Neural cell (in vitro differentiated cells): ENCODE measurements at regions not wholly inside any gene's neighbourhood (a gene's known extent, or its start where the extent isn't known, plus 50 kb on each side); places are given as distances from the start of the nearest gene placed in this dataset.

ENCODE experiments used
- H2AFZ ChIP-seq: fragments of 200-600, 300-800 bp; sonication (generic), shearing (Covaris generic); 2 replicates; pipeline ENCODE4 v1.6.0; 2014; ENCODE audit warnings: low read depth, mild to moderate bottlenecking, antibody characterized with exemption, low read length, moderate library complexity
- H3F3A ChIP-seq: fragments of 200-600 bp; shearing (Covaris generic); 2 replicates; pipeline ENCODE4 v1.6.1; 2016; ENCODE audit warnings: mild to moderate bottlenecking, moderate library complexity, mixed read lengths, antibody characterized with exemption, low read length; ENCODE audit not compliant: insufficient read depth, poor library complexity, severe bottlenecking
- H3K27ac ChIP-seq: fragments of 200-600, 300-800 bp; sonication (generic), shearing (Covaris generic); 2 replicates; pipeline ENCODE4 v1.5.1; 2014; ENCODE audit warnings: mild to moderate bottlenecking, low read length, moderate library complexity
- H3K27me3 ChIP-seq: fragments of 300-800, 200-600 bp; sonication (generic), shearing (Covaris generic); 2 replicates; pipeline ENCODE4 v1.6.0; 2014; ENCODE audit warnings: mild to moderate bottlenecking, low read depth, low read length, moderate library complexity; ENCODE audit not compliant: insufficient read depth
- H3K36me3 ChIP-seq: fragments of 300-800, 200-600 bp; sonication (generic), shearing (Covaris generic); 2 replicates; pipeline ENCODE4 v1.5.1; 2014; ENCODE audit warnings: mild to moderate bottlenecking, antibody characterized with exemption, low read length, moderate library complexity; ENCODE audit not compliant: insufficient read depth
- H3K4me2 ChIP-seq: fragments of 300-800, 200-600 bp; sonication (generic), shearing (Covaris generic); 2 replicates; pipeline ENCODE4 v1.6.0; 2014; ENCODE audit warnings: mild to moderate bottlenecking, low read length
- H3K4me3 ChIP-seq: fragments of 300-800, 200-600 bp; sonication (generic), shearing (Covaris generic); 2 replicates; pipeline ENCODE4 v1.5.1; 2014; ENCODE audit warnings: mild to moderate bottlenecking, low read length, moderate library complexity
- H3K79me2 ChIP-seq: fragments of 200-600 bp; shearing (Covaris generic); replicated peaks from 2 replicates; pipeline ENCODE4 v1.6.0; 2014; ENCODE audit warnings: mild to moderate bottlenecking, low read length, moderate library complexity; ENCODE audit not compliant: insufficient read depth
- H3K9ac ChIP-seq: fragments of 300-800, 200-600 bp; sonication (generic), shearing (Covaris generic); 2 replicates; pipeline ENCODE4 v1.6.1; 2016; ENCODE audit warnings: mild to moderate bottlenecking, low read length, mixed read lengths
- H3K9me2 ChIP-seq: fragments of 200-600 bp; shearing (Covaris generic); 2 replicates; pipeline ENCODE4 v1.6.1; 2016; ENCODE audit warnings: mild to moderate bottlenecking, low read length, mixed read lengths; ENCODE audit not compliant: insufficient read depth
- H3K9me3 ChIP-seq: fragments of 200-600, 300-800 bp; sonication (generic), shearing (Covaris generic); 2 replicates; pipeline ENCODE4 v1.6.1; 2016; ENCODE audit warnings: mild to moderate bottlenecking, mixed run types, low read length, moderate library complexity, mixed read lengths
- H4K20me1 ChIP-seq: fragments of 200-600 bp; shearing (Covaris generic); 2 replicates; pipeline ENCODE4 v1.6.1; 2016; ENCODE audit warnings: mild to moderate bottlenecking, mixed run types; ENCODE audit not compliant: insufficient read depth
- CTCF ChIP-seq: fragments of 450-650 bp; IDR thresholded peaks from 2 replicates; pipeline ENCODE4 v1.5.1; 2014; ENCODE audit warnings: antibody characterized with exemption, mild to moderate bottlenecking, moderate library complexity; ENCODE audit not compliant: poor library complexity, severe bottlenecking
- EP300 ChIP-seq: fragments of 450-650 bp; conservative IDR thresholded peaks from 2 replicates; pipeline ENCODE4 v1.6.1; 2014; ENCODE audit warnings: antibody characterized with exemption, mild to moderate bottlenecking, moderate library complexity; ENCODE audit not compliant: poor library complexity, severe bottlenecking
- EZH2 ChIP-seq: fragments of 200-600, 300-800 bp; shearing (Covaris generic), sonication (generic); IDR thresholded peaks from 2 replicates; pipeline ENCODE4 v1.6.1; 2014; ENCODE audit warnings: antibody characterized with exemption, low read length, borderline replicate concordance, mild to moderate bottlenecking; ENCODE audit not compliant: insufficient read depth, poor library complexity, severe bottlenecking
- MXI1 ChIP-seq: fragments of 450-650 bp; conservative IDR thresholded peaks from 2 replicates; pipeline ENCODE4 v1.6.1; 2014; ENCODE audit warnings: antibody characterized with exemption, mild to moderate bottlenecking; ENCODE audit not compliant: poor library complexity, severe bottlenecking
- POLR2AphosphoS5 ChIP-seq: IDR thresholded peaks from 2 replicates; pipeline ENCODE4 v1.6.1; 2012
- RAD21 ChIP-seq: fragments of 450-650 bp; conservative IDR thresholded peaks from 2 replicates; pipeline ENCODE4 v1.6.1; 2014; ENCODE audit warnings: antibody characterized with exemption, mild to moderate bottlenecking, moderate library complexity
- REST ChIP-seq: IDR thresholded peaks from 2 replicates; pipeline ENCODE4 v1.6.1; 2012; ENCODE audit warnings: borderline replicate concordance
- SMC3 ChIP-seq: fragments of 450-650 bp; conservative IDR thresholded peaks from 2 replicates; pipeline ENCODE4 v1.6.1; 2014; ENCODE audit warnings: antibody characterized with exemption, mild to moderate bottlenecking, moderate library complexity; ENCODE audit not compliant: poor library complexity
- TAF1 ChIP-seq: IDR thresholded peaks from 2 replicates; pipeline ENCODE4 v1.6.1; 2012; ENCODE audit warnings: low read depth

GRCh38 chr18:56294484-56295183, 343.8 kb downstream of the TXNL1 start:
- H3K36me3 ChIP-seq = no peaks in the 10 kb centered on the region
- H3K4me3 ChIP-seq = no peak overlapping the region
- no peaks in the 10 kb centered on the region for H4K20me1 ChIP-seq
- no peaks in the 10 kb centered on the region for H3K9me3 ChIP-seq
- no peaks in the 10 kb centered on the region for H3K9me2 ChIP-seq
- H3K27me3 ChIP-seq = no peaks in the 10 kb centered on the region
- H3F3A ChIP-seq = no peaks in the 10 kb centered on the region
- no peak overlapping the region for H3K4me2 ChIP-seq
- H3K27ac ChIP-seq = no peak overlapping the region
- H3K79me2 ChIP-seq = no peaks in the 10 kb centered on the region
- no peak overlapping the region for H2AFZ ChIP-seq
- TF ChIP-seq SMC3 (no peak), TAF1 (no peak), RAD21 (no peak), CTCF (no peak), EZH2 (no peak), MXI1 (no peak), POLR2AphosphoS5 (no peak), EP300 (no peak)
- H3K9ac ChIP-seq = no peak overlapping the region

GRCh38 chr18:56291294-56291693, 347.1 kb downstream of the TXNL1 start:
- no peaks in the 10 kb centered on the region for H3K9me2 ChIP-seq
- no peaks in the 10 kb centered on the region for H3K36me3 ChIP-seq
- H4K20me1 ChIP-seq = no peaks in the 10 kb centered on the region
- H3F3A ChIP-seq = no peaks in the 10 kb centered on the region
- H3K4me3 ChIP-seq = no peak overlapping the region
- no peak overlapping the region for H3K27ac ChIP-seq
- TF ChIP-seq EP300 (no peak), SMC3 (no peak), RAD21 (no peak), MXI1 (no peak), TAF1 (no peak), REST (no peak), CTCF (no peak), EZH2 (no peak), POLR2AphosphoS5 (no peak)
- H3K27me3 ChIP-seq = no peaks in the 10 kb centered on the region
- no peak overlapping the region for H3K4me2 ChIP-seq
- H3K79me2 ChIP-seq = no peaks in the 10 kb centered on the region
- H3K9ac ChIP-seq = no peak overlapping the region
- H3K9me3 ChIP-seq = no peaks in the 10 kb centered on the region
- H2AFZ ChIP-seq = no peak overlapping the region
